Upper lobe of right lung (tissue), 1 donor: ENCODE measurements at regions not wholly inside any gene's neighbourhood (a gene's known extent, or its start where the extent isn't known, plus 50 kb on each side); places are given as distances from the start of the nearest gene placed in this dataset.
"Not testable (repeated sequence)": the region's sequence is repeated elsewhere in the genome, so short reads cannot be mapped to it uniquely, and the experiment has no call there.

Experiments
- ATAC-seq: fragments of 200-7000 bp; cut with Tn5 transposase; one replicate; pipeline ENCODE4 v1.9.1; 2020; ENCODE audit warnings: mild to moderate bottlenecking, moderate library complexity
- DNase-seq: peaks from one replicate; pipeline ENCODE4 v3.0.0-alpha.2; 2020
- H3K27ac ChIP-seq: fragments of 200-600 bp; one replicate; pipeline ENCODE4 v1.8.0; 2022
- H3K27me3 ChIP-seq: fragments of 200-600 bp; one replicate; pipeline ENCODE4 v1.8.0; 2022; ENCODE audit warnings: mild to moderate bottlenecking
- H3K36me3 ChIP-seq: fragments of 200-600 bp; one replicate; pipeline ENCODE4 v1.8.0; 2022
- H3K4me1 ChIP-seq: fragments of 200-600 bp; one replicate; pipeline ENCODE4 v1.8.0; 2022
- H3K4me3 ChIP-seq: fragments of 200-600 bp; one replicate; pipeline ENCODE4 v1.8.0; 2022; ENCODE audit warnings: mild to moderate bottlenecking
- H3K9me3 ChIP-seq: fragments of 200-600 bp; one replicate; pipeline ENCODE4 v1.8.0; 2022
- intact Hi-C: fragments of 100-400 bp; cut with DNase I; formaldehyde crosslinking; loops from one replicate; pipeline ENCODE4 v1.11.0; 2022
- TF ChIP-seq, protein P1 (sequence below): fragments of 200-600 bp; IDR thresholded peaks from one replicate; pipeline ENCODE4 v1.8.0; 2022; ENCODE audit warnings: antibody characterized with exemption
- donor health status: DM: no; HTN: yes; CAD: no; lungs with severe emphysema.

DNA sequence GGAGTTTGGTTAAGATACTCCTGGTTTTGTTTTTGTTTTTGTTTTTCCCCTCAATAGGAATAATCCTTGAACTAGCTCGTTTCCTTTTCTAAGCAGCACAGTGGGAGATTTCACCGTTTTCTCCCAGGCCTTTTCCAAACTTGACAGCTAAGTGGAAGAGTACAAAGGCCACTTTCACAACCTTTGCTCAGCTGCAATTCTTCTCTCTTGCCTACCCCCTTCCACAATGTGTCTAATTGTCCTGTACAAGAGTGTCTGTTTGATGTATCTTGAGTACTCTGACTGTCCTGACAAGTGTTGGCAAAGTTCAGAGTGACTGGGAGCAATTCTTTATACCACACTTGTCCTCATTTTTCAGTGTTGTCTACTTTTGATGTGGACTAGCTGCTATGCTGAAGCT lies 674.3 kb upstream of the AMOT start:
- ATAC-seq (no peak), DNase-seq (no peak)
- TF ChIP-seq, protein P1, sequence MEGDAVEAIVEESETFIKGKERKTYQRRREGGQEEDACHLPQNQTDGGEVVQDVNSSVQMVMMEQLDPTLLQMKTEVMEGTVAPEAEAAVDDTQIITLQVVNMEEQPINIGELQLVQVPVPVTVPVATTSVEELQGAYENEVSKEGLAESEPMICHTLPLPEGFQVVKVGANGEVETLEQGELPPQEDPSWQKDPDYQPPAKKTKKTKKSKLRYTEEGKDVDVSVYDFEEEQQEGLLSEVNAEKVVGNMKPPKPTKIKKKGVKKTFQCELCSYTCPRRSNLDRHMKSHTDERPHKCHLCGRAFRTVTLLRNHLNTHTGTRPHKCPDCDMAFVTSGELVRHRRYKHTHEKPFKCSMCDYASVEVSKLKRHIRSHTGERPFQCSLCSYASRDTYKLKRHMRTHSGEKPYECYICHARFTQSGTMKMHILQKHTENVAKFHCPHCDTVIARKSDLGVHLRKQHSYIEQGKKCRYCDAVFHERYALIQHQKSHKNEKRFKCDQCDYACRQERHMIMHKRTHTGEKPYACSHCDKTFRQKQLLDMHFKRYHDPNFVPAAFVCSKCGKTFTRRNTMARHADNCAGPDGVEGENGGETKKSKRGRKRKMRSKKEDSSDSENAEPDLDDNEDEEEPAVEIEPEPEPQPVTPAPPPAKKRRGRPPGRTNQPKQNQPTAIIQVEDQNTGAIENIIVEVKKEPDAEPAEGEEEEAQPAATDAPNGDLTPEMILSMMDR = no peak
- intact Hi-C loops = no loop called here
- no peaks in the 10 kb centered on the region for H3K4me1 ChIP-seq
- no peaks in the 10 kb centered on the region for H3K9me3 ChIP-seq
- no peak overlapping the region for H3K4me3 ChIP-seq
- H3K27ac ChIP-seq = no peak overlapping the region
- no peaks in the 10 kb centered on the region for H3K27me3 ChIP-seq
- no peaks in the 10 kb centered on the region for H3K36me3 ChIP-seq

GRCh38 chrX:113512700-113513395 lies 672.2 kb upstream of the AMOT start:
- intact Hi-C loops = no loop called here
- H3K4me1 ChIP-seq = no peaks in the 10 kb centered on the region
- H3K27ac ChIP-seq = no peak overlapping the region
- H3K27me3 ChIP-seq = no peaks in the 10 kb centered on the region
- no peaks in the 10 kb centered on the region for H3K9me3 ChIP-seq
- H3K36me3 ChIP-seq = no peaks in the 10 kb centered on the region
- ATAC-seq = no peak
- TF ChIP-seq, protein P1 = no peak
- no peak for DNase-seq
- H3K4me3 ChIP-seq = no peak overlapping the region

GRCh38 chrX:113510586-113510985 lies 670.0 kb upstream of the AMOT start:
- no peak overlapping the region for H3K4me3 ChIP-seq
- ATAC-seq (no peak), DNase-seq (no peak)
- H3K27ac ChIP-seq = no peak overlapping the region
- H3K9me3 ChIP-seq = no peaks in the 10 kb centered on the region
- no peaks in the 10 kb centered on the region for H3K4me1 ChIP-seq
- intact Hi-C loops = no loop called here
- no peaks in the 10 kb centered on the region for H3K27me3 ChIP-seq
- TF ChIP-seq, protein P1 = no peak
- no peaks in the 10 kb centered on the region for H3K36me3 ChIP-seq

DNA sequence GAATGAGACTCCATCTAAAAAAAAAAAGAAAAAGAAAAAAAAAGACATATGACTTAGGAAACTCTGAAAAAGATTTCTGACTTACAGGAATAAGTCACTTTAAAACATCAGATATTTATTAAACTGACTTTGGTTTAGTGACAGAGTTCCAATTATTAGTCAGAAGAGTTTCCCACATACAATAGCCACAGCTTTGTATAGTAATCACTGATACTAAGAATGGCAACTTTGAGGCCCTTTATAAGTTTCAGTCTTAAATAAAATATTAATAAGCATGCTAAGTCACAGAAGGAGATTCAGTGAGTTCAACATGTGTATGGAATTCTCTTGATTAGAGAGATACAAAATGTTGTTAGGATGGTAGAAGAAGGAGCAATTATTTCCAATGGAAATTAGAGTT lies 652.3 kb upstream of the AMOT start:
- H3K27me3 ChIP-seq = no peaks in the 10 kb centered on the region
- H3K36me3 ChIP-seq = no peaks in the 10 kb centered on the region
- TF ChIP-seq, protein P1 = no peak
- intact Hi-C loops = no loop called here
- no peak for DNase-seq
- H3K4me3 ChIP-seq = no peak overlapping the region
- no peaks in the 10 kb centered on the region for H3K9me3 ChIP-seq
- no peaks in the 10 kb centered on the region for H3K4me1 ChIP-seq
- no peak for ATAC-seq
- no peak overlapping the region for H3K27ac ChIP-seq

DNA sequence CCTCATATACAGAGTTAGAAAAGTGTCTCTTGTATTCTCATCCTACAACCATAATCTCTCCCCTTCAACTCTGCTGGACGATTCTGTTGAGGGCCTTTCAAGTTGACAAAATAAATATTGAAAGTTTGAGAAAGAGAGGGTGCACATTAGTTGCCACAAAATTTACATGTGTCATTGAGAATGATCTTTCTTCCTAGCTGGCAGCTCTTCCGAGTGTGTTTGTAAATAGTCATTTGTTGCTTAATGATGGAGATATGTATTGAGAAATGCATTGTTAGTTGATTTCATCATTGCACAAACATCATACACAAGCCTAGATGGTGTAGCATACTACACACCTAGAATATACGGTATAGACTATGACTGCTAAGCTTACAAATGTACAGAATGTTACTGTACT lies 632.8 kb upstream of the AMOT start:
- Histone ChIP-seq H3K27ac (no peak overlapping the region), H3K4me1 (no peaks in the 10 kb centered on the region), H3K4me3 (no peak overlapping the region), H3K27me3 (no peaks in the 10 kb centered on the region), H3K36me3 (no peaks in the 10 kb centered on the region), H3K9me3 (no peaks in the 10 kb centered on the region)
- ATAC-seq (no peak), DNase-seq (no peak)
- intact Hi-C loops = no loop called here
- TF ChIP-seq, protein P1 = no peak

DNA sequence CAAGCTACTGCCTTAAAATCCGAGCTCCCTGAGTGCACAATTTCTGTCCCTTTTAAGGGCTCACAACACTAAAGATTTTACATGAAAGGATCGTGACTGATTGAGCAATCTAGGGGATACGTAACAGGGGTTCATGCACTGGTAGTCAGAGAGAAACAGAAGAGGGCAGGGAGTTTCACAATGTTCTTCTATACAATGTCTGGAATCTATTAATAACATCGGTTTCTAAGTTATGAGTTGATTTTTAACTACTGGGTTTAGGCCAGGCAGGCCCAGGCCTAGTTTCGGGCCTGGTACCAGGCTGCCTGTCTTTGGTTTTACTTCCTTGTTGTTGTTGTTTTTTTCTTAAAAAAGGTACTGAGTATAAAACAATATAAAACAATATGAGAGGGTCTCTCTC lies 632.4 kb upstream of the AMOT start:
- ATAC-seq, DNase-seq, H3K4me1 ChIP-seq: not testable (repeated sequence)

More for the DNA sequence above, 632.4 kb upstream of the AMOT start:
- H3K36me3 ChIP-seq, intact Hi-C loops, H3K9me3 ChIP-seq, H3K27me3 ChIP-seq, H3K27ac ChIP-seq, H3K4me3 ChIP-seq: not testable (repeated sequence)
